Bronchial epithelial cell (primary cell): ENCODE measurements at regions not wholly inside any gene's neighbourhood (a gene's known extent, or its start where the extent isn't known, plus 50 kb on each side); places are given as distances from the start of the nearest gene placed in this dataset.

Source experiments
- DNase-seq: peaks from one replicate; pipeline ENCODE4 v3.0.0-alpha.2; 2010; ENCODE audit warnings: low read depth
- FAIRE-seq: peaks from 2 replicates; lab custom pipeline; 2011; peaks lifted over from hg19 to GRCh38; lab: Jason Lieb, UNC
- H3K27me3 ChIP-seq: 2 replicates; pipeline ENCODE4 v1.5.1; 2011; ENCODE audit warnings: low read length; ENCODE audit not compliant: control insufficient read depth, insufficient read depth
- H3K36me3 ChIP-seq: 2 replicates; pipeline ENCODE4 v1.5.1; 2011; ENCODE audit warnings: low read length; ENCODE audit not compliant: control insufficient read depth, insufficient read depth
- H3K4me3 ChIP-seq: 2 replicates; pipeline ENCODE4 v1.5.1; 2011; ENCODE audit warnings: mild to moderate bottlenecking, low read depth, low read length, control low read depth
- CTCF ChIP-seq: IDR thresholded peaks from 2 replicates; pipeline ENCODE4 v1.5.1; 2011; ENCODE audit warnings: mild to moderate bottlenecking, moderate library complexity, low read length, control low read depth, inconsistent platforms; ENCODE audit not compliant: insufficient read depth, severe bottlenecking

DNA sequence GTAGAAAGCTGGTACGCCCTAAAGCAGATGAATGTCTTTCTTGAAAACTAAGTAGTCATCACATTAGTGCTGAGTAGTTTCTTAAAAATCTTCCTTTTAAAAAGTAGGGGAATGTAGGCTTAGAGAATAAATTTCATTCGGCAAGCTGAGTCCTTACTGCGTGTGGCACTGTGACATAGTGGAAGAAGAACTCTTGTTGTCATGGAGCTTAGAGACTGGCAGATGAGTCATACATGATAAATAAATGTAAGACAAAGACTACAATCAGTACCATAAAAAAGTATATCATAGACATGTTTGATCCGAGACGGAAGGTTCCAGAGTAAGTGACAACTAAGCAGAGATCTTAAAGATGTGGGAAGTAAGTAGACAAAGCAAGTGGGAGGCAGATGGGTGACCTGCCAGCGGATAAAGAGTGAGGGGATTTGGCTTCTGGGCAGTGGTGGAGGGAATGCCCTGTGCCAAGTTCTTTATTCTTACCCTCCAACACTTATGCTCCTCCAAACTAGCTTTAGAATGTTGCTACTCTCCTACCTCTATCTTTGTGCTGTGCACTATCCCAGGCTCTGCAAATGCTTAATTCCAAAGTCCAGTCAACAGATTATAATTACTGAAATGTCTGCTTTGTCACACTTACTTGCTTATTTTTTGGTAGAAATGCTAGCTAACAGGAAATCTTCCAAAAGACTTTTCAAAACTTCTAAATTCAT lies 608.5 kb upstream of the USP24 start:
- Histone ChIP-seq H3K36me3 (no peaks in the 10 kb centered on the region), H3K27me3 (no peaks in the 10 kb centered on the region), H3K4me3 (no peak overlapping the region)
- no peak for TF ChIP-seq CTCF
- FAIRE-seq (no peak), DNase-seq (no peak)

GRCh38 chr1:55822891-55823290 lies 607.7 kb upstream of the USP24 start:
- FAIRE-seq (no peak), DNase-seq (no peak)
- TF ChIP-seq CTCF: no peak
- H3K36me3 ChIP-seq: no peaks in the 10 kb centered on the region
- H3K4me3 ChIP-seq: no peak overlapping the region
- no peaks in the 10 kb centered on the region for H3K27me3 ChIP-seq

- FAIRE-seq (no peak), DNase-seq (no peak)
- Histone ChIP-seq H3K27me3 (no peaks in the 10 kb centered on the region), H3K36me3 (no peaks in the 10 kb centered on the region), H3K4me3 (no peak overlapping the region)
- TF ChIP-seq CTCF: no peak
Measured at GRCh38 chr1:55821234-55821633, 606.1 kb upstream of the USP24 start.

- Histone ChIP-seq H3K4me3 (no peak overlapping the region), H3K36me3 (no peaks in the 10 kb centered on the region), H3K27me3 (no peaks in the 10 kb centered on the region)
- FAIRE-seq (no peak), DNase-seq (no peak)
- TF ChIP-seq CTCF: no peak
Measured at GRCh38 chr1:55820501-55820900, 605.3 kb upstream of the USP24 start.

DNA sequence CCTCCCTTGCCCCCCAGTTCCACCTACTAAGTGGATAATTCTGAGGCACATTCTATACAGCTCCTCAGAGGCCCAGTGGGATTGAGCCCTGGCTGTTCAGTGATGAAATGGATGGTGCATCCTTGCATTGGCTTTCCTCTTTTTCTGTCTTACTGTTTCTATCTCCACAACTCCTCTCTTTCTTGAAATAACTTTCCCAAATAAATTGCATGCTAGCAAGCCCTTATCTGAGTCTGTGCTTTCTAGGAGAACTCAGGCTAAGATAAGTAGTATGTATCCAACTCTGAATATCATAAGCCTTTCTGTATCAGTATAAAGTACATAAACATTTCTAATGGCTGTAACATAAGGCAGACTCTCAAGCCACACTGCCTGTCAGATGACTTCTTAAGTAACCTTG lies 603.8 kb upstream of the USP24 start:
- no peaks in the 10 kb centered on the region for H3K27me3 ChIP-seq
- FAIRE-seq (no peak), DNase-seq (no peak)
- H3K4me3 ChIP-seq: no peak overlapping the region
- TF ChIP-seq CTCF: no peak
- H3K36me3 ChIP-seq: no peaks in the 10 kb centered on the region
